Hematopoietic multipotent progenitor cell (in vitro differentiated cells): ENCODE measurements at regions not wholly inside any gene's neighbourhood (a gene's known extent, or its start where the extent isn't known, plus 50 kb on each side); places are given as distances from the start of the nearest gene placed in this dataset. TPM values are rescaled to one million over a fixed set of nuclear protein-coding genes. Genes with fewer than 3 reads are reported as not detected.

Experiments used
- small RNA-seq: library from RNA; depleted of rRNA; stranded (forward); fragments of <200 nt; gene quantifications from one replicate; pipeline ENCODE3, GENCODE V24; 2012

Small RNA genes in the stretch of these regions (small RNA-seq; reads per million reads assigned to genes)
- gene RF00012 (0.61 reads per million), gene RNU6-411P (not detected)
